ENCODE measurements at regions not wholly inside any gene's neighbourhood (a gene's known extent, or its start where the extent isn't known, plus 50 kb on each side); places are given as distances from the start of the nearest gene placed in this dataset.

- no peak for DNase-seq (ENCODE audit: insufficient read length, low spot score)
- no peak for TF ChIP-seq POLR2A (IDR thresholded peaks at IDR 0.05; ENCODE audit: low read depth, low read length)
- FAIRE-seq = no peak
Observed at GRCh38 chr2:181320638-181321037, 136.5 kb upstream of the ITGA4 start.

- no peak for TF ChIP-seq POLR2A (IDR thresholded peaks at IDR 0.05; ENCODE audit: low read depth, low read length)
- FAIRE-seq = no peak
- DNase-seq (ENCODE audit: insufficient read length, low spot score) = no peak
Observed at GRCh38 chr2:181324912-181325311, 132.3 kb upstream of the ITGA4 start.

- DNase-seq (ENCODE audit: insufficient read length, low spot score) = no peak
- no peak for TF ChIP-seq POLR2A (IDR thresholded peaks at IDR 0.05; ENCODE audit: low read depth, low read length)
- no peak for FAIRE-seq
Observed at GRCh38 chr2:181326661-181327060, 130.5 kb upstream of the ITGA4 start.

GRCh38 chr2:181330286-181330685, 126.9 kb upstream of the ITGA4 start:
- DNase-seq (ENCODE audit: insufficient read length, low spot score) (no peak), FAIRE-seq (no peak)
- TF ChIP-seq POLR2A (IDR thresholded peaks at IDR 0.05; ENCODE audit: low read depth, low read length) = no peak

- FAIRE-seq (no peak), DNase-seq (ENCODE audit: insufficient read length, low spot score) (no peak)
- TF ChIP-seq POLR2A (IDR thresholded peaks at IDR 0.05; ENCODE audit: low read depth, low read length) = no peak
Observed at GRCh38 chr2:181332044-181332605, 125.1 kb upstream of the ITGA4 start.

GRCh38 chr2:181334158-181334826, 122.9 kb upstream of the ITGA4 start:
- FAIRE-seq (no peak), DNase-seq (ENCODE audit: insufficient read length, low spot score) (no peak)
- no peak for TF ChIP-seq POLR2A (IDR thresholded peaks at IDR 0.05; ENCODE audit: low read depth, low read length)

GRCh38 chr2:181340891-181341290, 116.3 kb upstream of the ITGA4 start:
- FAIRE-seq (no peak), DNase-seq (ENCODE audit: insufficient read length, low spot score) (no peak)
- TF ChIP-seq POLR2A (IDR thresholded peaks at IDR 0.05; ENCODE audit: low read depth, low read length) = no peak

GRCh38 chr2:181341855-181342600, 115.2 kb upstream of the ITGA4 start:
- no peak for DNase-seq (ENCODE audit: insufficient read length, low spot score)
- TF ChIP-seq POLR2A (IDR thresholded peaks at IDR 0.05; ENCODE audit: low read depth, low read length) = no peak
- peak; percentile 15 for FAIRE-seq

GRCh38 chr2:181348107-181348837, 108.9 kb upstream of the ITGA4 start:
- DNase-seq (ENCODE audit: insufficient read length, low spot score) = no peak
- no peak for TF ChIP-seq POLR2A (IDR thresholded peaks at IDR 0.05; ENCODE audit: low read depth, low read length)
- no peak for FAIRE-seq

- DNase-seq (ENCODE audit: insufficient read length, low spot score) = no peak
- TF ChIP-seq POLR2A (IDR thresholded peaks at IDR 0.05; ENCODE audit: low read depth, low read length) = no peak
- FAIRE-seq = no peak
Observed at GRCh38 chr2:181352158-181352557, 105.0 kb upstream of the ITGA4 start.

- TF ChIP-seq POLR2A (IDR thresholded peaks at IDR 0.05; ENCODE audit: low read depth, low read length) = no peak
- FAIRE-seq (peak; percentile 95), DNase-seq (ENCODE audit: insufficient read length, low spot score) (peak; percentile 5)
Observed at GRCh38 chr2:181354626-181355025, 102.6 kb upstream of the ITGA4 start.

GRCh38 chr2:181356526-181357130, 100.6 kb upstream of the ITGA4 start:
- FAIRE-seq (no peak), DNase-seq (ENCODE audit: insufficient read length, low spot score) (no peak)
- no peak for TF ChIP-seq POLR2A (IDR thresholded peaks at IDR 0.05; ENCODE audit: low read depth, low read length)

GRCh38 chr2:181357979-181358378, 99.2 kb upstream of the ITGA4 start:
- TF ChIP-seq POLR2A (IDR thresholded peaks at IDR 0.05; ENCODE audit: low read depth, low read length) = no peak
- no peak for DNase-seq (ENCODE audit: insufficient read length, low spot score)
- FAIRE-seq = no peak

- DNase-seq (ENCODE audit: insufficient read length, low spot score) (no peak), FAIRE-seq (peak; percentile 43)
- TF ChIP-seq POLR2A (IDR thresholded peaks at IDR 0.05; ENCODE audit: low read depth, low read length) = no peak
Observed at GRCh38 chr2:181362561-181362960, 94.6 kb upstream of the ITGA4 start.

Data from H54 (cell line).